ENCODE measurements at regions not wholly inside any gene's neighbourhood (a gene's known extent, or its start where the extent isn't known, plus 50 kb on each side); places are given as distances from the start of the nearest gene placed in this dataset.

GRCh38 chr2:120860579-120860922 is 124.9 kb downstream of the GLI2 start:
- no peak for TF ChIP-seq REST (IDR thresholded peaks at IDR 0.05; ENCODE audit: insufficient read depth in 1 of 2, low read depth in 2 of 2, low read length in 2 of 2)

- TF ChIP-seq TAF1 (IDR thresholded peaks at IDR 0.05; ENCODE audit: borderline replicate concordance, insufficient read depth, low read length), result no peak
- TF ChIP-seq FOXP2 (optimal IDR thresholded peaks at IDR 0.05; ENCODE audit: borderline replicate concordance, extremely low read depth, extremely low read length, insufficient read depth), result no peak
- TF ChIP-seq REST (IDR thresholded peaks at IDR 0.05; ENCODE audit: insufficient read depth in 1 of 2, low read depth in 2 of 2, low read length in 2 of 2), result no peak
- no peak for TF ChIP-seq POLR2AphosphoS5 (IDR thresholded peaks at IDR 0.05; ENCODE audit: low read depth, low read length)
- no peak for TF ChIP-seq SIN3A (IDR thresholded peaks at IDR 0.05; ENCODE audit: borderline replicate concordance, insufficient read depth, low read length)
Observed at GRCh38 chr2:120861191-120861575, 125.5 kb downstream of the GLI2 start.

GRCh38 chr2:120861576-120862191 is 126.0 kb downstream of the GLI2 start:
- TF ChIP-seq SIN3A (IDR thresholded peaks at IDR 0.05; ENCODE audit: borderline replicate concordance, insufficient read depth, low read length), result no peak
- TF ChIP-seq FOXP2 (optimal IDR thresholded peaks at IDR 0.05; ENCODE audit: borderline replicate concordance, extremely low read depth, extremely low read length, insufficient read depth), result no peak
- no peak for TF ChIP-seq POLR2AphosphoS5 (IDR thresholded peaks at IDR 0.05; ENCODE audit: low read depth, low read length)
- TF ChIP-seq TAF1 (IDR thresholded peaks at IDR 0.05; ENCODE audit: borderline replicate concordance, insufficient read depth, low read length), result no peak

GRCh38 chr2:120862201-120863060 is 126.8 kb downstream of the GLI2 start:
- TF ChIP-seq TAF1 (IDR thresholded peaks at IDR 0.05; ENCODE audit: borderline replicate concordance, insufficient read depth, low read length), result no peak
- TF ChIP-seq REST (IDR thresholded peaks at IDR 0.05; ENCODE audit: insufficient read depth in 1 of 2, low read depth in 2 of 2, low read length in 2 of 2), result no peak
- TF ChIP-seq SIN3A (IDR thresholded peaks at IDR 0.05; ENCODE audit: borderline replicate concordance, insufficient read depth, low read length), result no peak
- TF ChIP-seq POLR2AphosphoS5 (IDR thresholded peaks at IDR 0.05; ENCODE audit: low read depth, low read length), result no peak
- no peak for TF ChIP-seq FOXP2 (optimal IDR thresholded peaks at IDR 0.05; ENCODE audit: borderline replicate concordance, extremely low read depth, extremely low read length, insufficient read depth)

GRCh38 chr2:120863146-120863545 is 127.5 kb downstream of the GLI2 start:
- TF ChIP-seq POLR2AphosphoS5 (IDR thresholded peaks at IDR 0.05; ENCODE audit: low read depth, low read length) (no peak), REST (IDR thresholded peaks at IDR 0.05; ENCODE audit: insufficient read depth in 1 of 2, low read depth in 2 of 2, low read length in 2 of 2) (no peak), SIN3A (IDR thresholded peaks at IDR 0.05; ENCODE audit: borderline replicate concordance, insufficient read depth, low read length) (no peak), TAF1 (IDR thresholded peaks at IDR 0.05; ENCODE audit: borderline replicate concordance, insufficient read depth, low read length) (no peak), FOXP2 (optimal IDR thresholded peaks at IDR 0.05; ENCODE audit: borderline replicate concordance, extremely low read depth, extremely low read length, insufficient read depth) (no peak)
